Colonic mucosa (tissue), 4 donors: ENCODE measurements at regions not wholly inside any gene's neighbourhood (a gene's known extent, or its start where the extent isn't known, plus 50 kb on each side); places are given as distances from the start of the nearest gene placed in this dataset.

Source experiments
- DNase-seq: peaks from one replicate; pipeline ENCODE4 v3.0.0-alpha.2; 2020
- H3K27ac ChIP-seq: fragments of 200-600 bp; one replicate; pipeline ENCODE4 v1.8.0; 2021
- H3K27me3 ChIP-seq: fragments of 200-600 bp; one replicate; pipeline ENCODE4 v1.8.0; 2021
- H3K36me3 ChIP-seq: fragments of 200-600 bp; one replicate; pipeline ENCODE4 v1.8.0; 2021
- H3K4me1 ChIP-seq: fragments of 200-600 bp; one replicate; pipeline ENCODE4 v1.8.0; 2021; ENCODE audit warnings: mild to moderate bottlenecking
- H3K4me3 ChIP-seq: fragments of 200-600 bp; one replicate; pipeline ENCODE4 v1.8.0; 2021
- H3K9ac ChIP-seq, 2 donors: one replicate each; pipeline ENCODE4 v1.7.0; 2013; ENCODE audit warnings: control low read depth in 2 of 2, low read depth in 2 of 2, low read length in 2 of 2
- H3K9me3 ChIP-seq: fragments of 200-600 bp; one replicate; pipeline ENCODE4 v1.8.0; 2021
- intact Hi-C: fragments of 100-400 bp; cut with DNase I; formaldehyde crosslinking; loops from one replicate; pipeline ENCODE4 v1.14.1; 2022
- TF ChIP-seq, protein P1 (sequence below): fragments of 200-600 bp; IDR thresholded peaks from one replicate; pipeline ENCODE4 v1.8.0; 2022; ENCODE audit warnings: antibody characterized with exemption, mild to moderate bottlenecking
- donor health status: healthy.
- donor health status: DM: no; HTN: no; CAD: no.
- donor health status: DM: no; HTN: no; CAD: no.

DNA sequence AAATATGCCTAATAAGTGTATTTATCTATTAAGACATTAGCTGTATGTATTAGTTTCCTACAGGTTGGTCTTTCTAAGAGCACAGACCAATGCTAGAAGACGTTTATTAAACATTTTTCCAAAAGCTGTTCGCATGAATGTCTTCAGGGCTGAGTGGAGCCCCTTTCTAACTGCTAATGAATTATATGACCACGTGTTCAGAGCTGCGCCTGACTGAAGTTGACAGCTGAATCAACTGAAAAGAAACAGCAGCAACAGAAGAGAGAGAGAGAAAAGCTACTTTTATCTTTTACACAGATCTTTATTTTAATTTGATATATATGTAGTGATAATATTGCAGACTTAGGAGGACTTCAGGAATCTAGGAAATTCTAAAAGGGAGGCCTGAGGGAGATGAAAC lies 75.2 kb upstream of the ARID1B start:
- Histone ChIP-seq H3K27ac (no peak overlapping the region), H3K9me3 (no peaks in the 10 kb centered on the region), H3K4me1 (no peaks in the 10 kb centered on the region), H3K4me3 (no peak overlapping the region), H3K36me3 (no peaks in the 10 kb centered on the region), H3K9ac (no peak overlapping the region), H3K27me3 (no peaks in the 10 kb centered on the region)
- intact Hi-C loops = no loop called here
- no peak for DNase-seq
- TF ChIP-seq, protein P1, sequence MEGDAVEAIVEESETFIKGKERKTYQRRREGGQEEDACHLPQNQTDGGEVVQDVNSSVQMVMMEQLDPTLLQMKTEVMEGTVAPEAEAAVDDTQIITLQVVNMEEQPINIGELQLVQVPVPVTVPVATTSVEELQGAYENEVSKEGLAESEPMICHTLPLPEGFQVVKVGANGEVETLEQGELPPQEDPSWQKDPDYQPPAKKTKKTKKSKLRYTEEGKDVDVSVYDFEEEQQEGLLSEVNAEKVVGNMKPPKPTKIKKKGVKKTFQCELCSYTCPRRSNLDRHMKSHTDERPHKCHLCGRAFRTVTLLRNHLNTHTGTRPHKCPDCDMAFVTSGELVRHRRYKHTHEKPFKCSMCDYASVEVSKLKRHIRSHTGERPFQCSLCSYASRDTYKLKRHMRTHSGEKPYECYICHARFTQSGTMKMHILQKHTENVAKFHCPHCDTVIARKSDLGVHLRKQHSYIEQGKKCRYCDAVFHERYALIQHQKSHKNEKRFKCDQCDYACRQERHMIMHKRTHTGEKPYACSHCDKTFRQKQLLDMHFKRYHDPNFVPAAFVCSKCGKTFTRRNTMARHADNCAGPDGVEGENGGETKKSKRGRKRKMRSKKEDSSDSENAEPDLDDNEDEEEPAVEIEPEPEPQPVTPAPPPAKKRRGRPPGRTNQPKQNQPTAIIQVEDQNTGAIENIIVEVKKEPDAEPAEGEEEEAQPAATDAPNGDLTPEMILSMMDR = no peak

DNA sequence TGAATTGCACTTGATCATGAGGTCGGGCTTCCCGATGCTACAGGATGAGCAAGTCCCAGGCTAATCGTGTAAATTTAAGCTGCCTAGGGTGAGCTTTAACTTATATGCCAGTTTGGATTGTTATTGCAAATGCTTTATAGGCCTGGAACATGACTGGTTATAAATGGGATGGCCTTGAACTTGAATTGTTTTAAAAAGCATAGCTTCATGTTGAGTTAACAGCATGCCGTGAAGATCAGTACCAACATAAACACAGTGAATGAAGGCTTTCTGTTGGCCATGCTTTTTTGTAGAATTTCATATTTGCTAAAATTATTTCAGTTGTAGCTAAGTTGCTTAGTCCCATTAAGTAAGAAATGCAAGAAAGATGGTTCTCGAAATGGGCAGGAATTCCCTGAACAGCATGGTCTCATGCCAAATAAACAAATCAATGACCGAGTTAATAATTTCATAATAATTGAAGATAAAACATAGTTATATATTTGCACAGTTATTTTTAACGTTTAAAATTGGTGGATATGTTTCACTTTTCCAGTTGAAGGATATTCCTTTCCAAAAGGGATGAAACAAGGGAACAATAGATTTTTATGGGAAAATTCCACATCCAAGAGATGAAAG lies 76.6 kb upstream of the ARID1B start:
- no peaks in the 10 kb centered on the region for H3K9me3 ChIP-seq
- H3K9ac ChIP-seq = no peak overlapping the region
- H3K27ac ChIP-seq = no peak overlapping the region
- H3K4me1 ChIP-seq = no peaks in the 10 kb centered on the region
- H3K27me3 ChIP-seq = no peaks in the 10 kb centered on the region
- TF ChIP-seq, protein P1 = no peak
- H3K4me3 ChIP-seq = no peak overlapping the region
- no peak for DNase-seq
- no peaks in the 10 kb centered on the region for H3K36me3 ChIP-seq
- intact Hi-C loops = no loop called here

DNA sequence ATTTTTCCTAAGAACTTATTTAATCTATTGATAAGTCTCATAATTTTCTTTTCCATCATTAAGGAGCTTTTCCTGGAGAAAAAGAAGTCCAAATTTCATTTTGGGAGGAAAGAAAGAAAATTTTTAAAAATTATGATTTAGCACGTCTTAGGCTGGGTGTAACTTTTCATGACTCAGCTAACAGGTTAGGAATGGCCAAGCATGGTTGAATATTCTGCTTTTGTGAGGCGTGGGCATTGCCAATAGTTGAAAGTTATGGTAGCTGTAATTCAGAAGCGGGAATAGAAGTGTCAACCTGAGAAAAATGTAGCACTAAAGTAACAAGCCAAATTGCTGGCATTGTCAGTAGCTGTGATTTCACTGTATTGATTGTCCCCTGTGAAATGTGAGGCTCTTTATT lies 77.2 kb upstream of the ARID1B start:
- H3K9ac ChIP-seq = no peak overlapping the region
- H3K4me1 ChIP-seq = no peaks in the 10 kb centered on the region
- no peak overlapping the region for H3K4me3 ChIP-seq
- TF ChIP-seq, protein P1 = no peak
- no peaks in the 10 kb centered on the region for H3K9me3 ChIP-seq
- intact Hi-C loops = no loop called here
- no peak for DNase-seq
- H3K27me3 ChIP-seq = no peaks in the 10 kb centered on the region
- H3K27ac ChIP-seq = no peak overlapping the region
- H3K36me3 ChIP-seq = no peaks in the 10 kb centered on the region

DNA sequence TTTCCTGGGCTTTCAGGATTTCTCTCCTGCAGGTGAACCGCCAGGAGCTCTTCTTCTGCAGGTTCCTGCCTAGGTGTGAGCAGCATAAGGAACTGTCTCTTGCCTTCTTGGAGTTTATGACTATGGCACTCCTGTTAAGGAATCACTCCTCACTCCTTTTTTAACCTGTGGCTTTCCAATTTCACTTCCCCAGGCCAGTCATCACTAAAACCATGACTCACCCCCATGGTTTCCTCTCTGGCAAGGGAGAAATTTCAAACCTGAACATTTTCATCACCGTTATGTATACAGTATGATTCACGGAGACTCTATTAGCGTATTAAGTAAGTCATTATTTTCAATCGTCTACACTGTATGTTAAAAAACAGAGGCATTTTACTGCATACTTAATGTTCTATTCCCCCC lies 78.2 kb upstream of the ARID1B start:
- no peak overlapping the region for H3K27ac ChIP-seq

DNA sequence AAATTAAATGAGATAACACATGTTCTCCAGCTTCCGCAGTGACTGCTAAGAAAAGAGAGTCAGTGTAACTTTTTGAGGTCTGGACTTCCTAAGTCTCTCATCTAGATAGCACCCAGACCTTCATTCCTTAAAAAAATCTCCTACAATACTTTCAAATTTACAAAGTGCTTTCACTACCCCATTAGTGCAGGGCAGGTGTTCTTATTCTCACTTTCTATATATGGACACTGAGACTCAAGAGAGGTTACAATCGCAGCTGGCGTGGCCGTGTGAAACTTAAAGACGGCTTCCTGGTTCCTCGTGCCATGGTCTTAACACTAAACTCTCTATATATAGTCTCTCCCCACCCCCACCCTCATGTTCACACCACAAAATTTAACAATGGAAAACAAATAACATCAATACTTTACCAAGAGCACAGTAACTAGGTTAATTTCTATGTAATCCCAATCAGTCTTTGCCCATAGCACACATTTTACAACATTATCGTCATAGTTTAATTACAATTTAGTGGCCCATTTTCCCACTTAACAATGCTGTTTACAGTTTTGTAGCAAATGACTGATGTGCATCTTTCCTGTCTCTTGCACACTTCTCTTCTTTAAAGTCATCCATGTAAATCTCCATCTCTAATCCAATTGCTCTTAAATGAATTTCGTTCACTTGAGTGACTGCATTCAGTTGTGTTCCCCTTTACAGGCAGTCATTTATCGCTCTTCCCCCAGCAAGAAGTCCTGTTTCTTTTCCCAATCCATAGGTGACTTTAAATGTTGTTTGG lies 78.8 kb upstream of the ARID1B start:
- TF ChIP-seq, protein P1 = no peak
- H3K9ac ChIP-seq = no peak overlapping the region
- no peaks in the 10 kb centered on the region for H3K4me1 ChIP-seq
- no peak overlapping the region for H3K27ac ChIP-seq
- H3K4me3 ChIP-seq = no peak overlapping the region
- H3K36me3 ChIP-seq = no peaks in the 10 kb centered on the region
- no peaks in the 10 kb centered on the region for H3K9me3 ChIP-seq
- intact Hi-C loops = no loop called here
- H3K27me3 ChIP-seq = no peaks in the 10 kb centered on the region
- DNase-seq = no peak

More for the DNA sequence above, 78.2 kb upstream of the ARID1B start:
- H3K9ac ChIP-seq = no peak overlapping the region
- no peaks in the 10 kb centered on the region for H3K9me3 ChIP-seq
- intact Hi-C loops = no loop called here
- H3K36me3 ChIP-seq = no peaks in the 10 kb centered on the region
- no peaks in the 10 kb centered on the region for H3K27me3 ChIP-seq
- no peak overlapping the region for H3K4me3 ChIP-seq
- H3K4me1 ChIP-seq = no peaks in the 10 kb centered on the region
- DNase-seq = no peak
- TF ChIP-seq, protein P1 = no peak
